Keratinocyte (primary cell): ENCODE measurements at regions not wholly inside any gene's neighbourhood (a gene's known extent, or its start where the extent isn't known, plus 50 kb on each side); places are given as distances from the start of the nearest gene placed in this dataset.

Source experiments
- DNase-seq: peaks from one replicate; pipeline ENCODE4 v3.0.0-alpha.2; 2011; ENCODE audit warnings: low read depth, missing footprints, low spot score
- FAIRE-seq: peaks from 2 replicates; lab custom pipeline; 2011; peaks lifted over from hg19 to GRCh38; lab: Jason Lieb, UNC
- H2AFZ ChIP-seq: 2 replicates; pipeline ENCODE4 v1.6.0; 2012; ENCODE audit warnings: low read length, control low read depth, inconsistent platforms; ENCODE audit not compliant: control insufficient read depth
- H3K27ac ChIP-seq: 2 replicates; pipeline ENCODE4 v1.5.1; 2011; ENCODE audit warnings: low read length; ENCODE audit not compliant: control insufficient read depth, insufficient read depth
- H3K27me3 ChIP-seq: 3 replicates; pipeline ENCODE4 v1.6.0; 2011; ENCODE audit warnings: low read length; ENCODE audit not compliant: control insufficient read depth, insufficient read depth; ENCODE audit errors: extremely low read depth
- H3K36me3 ChIP-seq, 2 experiments: 2 replicates in 1 of 2; 3 replicates in 1 of 2; pipeline ENCODE4 v1.5.1; 2011; ENCODE audit warnings: low read length in 2 of 2, mild to moderate bottlenecking in 1 of 2; ENCODE audit not compliant: control insufficient read depth in 2 of 2, insufficient read depth in 2 of 2; ENCODE audit errors: extremely low read depth in 1 of 2
- H3K4me1 ChIP-seq: 3 replicates; pipeline ENCODE4 v1.5.1; 2011; ENCODE audit warnings: low read length; ENCODE audit not compliant: control insufficient read depth, insufficient read depth; ENCODE audit errors: extremely low read depth
- H3K4me2 ChIP-seq: 3 replicates; pipeline ENCODE4 v1.6.0; 2011; ENCODE audit warnings: low read depth, low read length; ENCODE audit not compliant: control insufficient read depth, insufficient read depth; ENCODE audit errors: extremely low read depth
- H3K4me3 ChIP-seq, 3 experiments: fragments of 200-600 bp in 1 of 3; sonication (generic) in 1 of 3; 2 replicates in 2 of 3; 3 replicates in 1 of 3; pipeline ENCODE4 v1.5.1; 2011 to 2016; ENCODE audit warnings: low read length in 3 of 3, mild to moderate bottlenecking in 3 of 3, control low read depth in 2 of 3, inconsistent platforms in 1 of 3, low read depth in 1 of 3, mixed read lengths in 1 of 3, mixed run types in 1 of 3, moderate library complexity in 1 of 3; ENCODE audit not compliant: control insufficient read depth in 2 of 3, insufficient read depth in 2 of 3; ENCODE audit errors: extremely low read depth in 1 of 3
- H3K79me2 ChIP-seq: 2 replicates; pipeline ENCODE4 v1.6.0; 2012; ENCODE audit warnings: low read length; ENCODE audit not compliant: control insufficient read depth, insufficient read depth
- H3K9ac ChIP-seq: 3 replicates; pipeline ENCODE4 v1.6.0; 2011; ENCODE audit warnings: low read length; ENCODE audit not compliant: control insufficient read depth, insufficient read depth; ENCODE audit errors: extremely low read depth
- H3K9me1 ChIP-seq: 3 replicates; pipeline ENCODE4 v1.6.0; 2011; ENCODE audit warnings: low read length; ENCODE audit not compliant: control insufficient read depth, insufficient read depth; ENCODE audit errors: extremely low read depth
- H3K9me3 ChIP-seq: 2 replicates; pipeline ENCODE4 v1.5.1; 2012; ENCODE audit warnings: low read depth, low read length; ENCODE audit not compliant: control insufficient read depth
- H4K20me1 ChIP-seq: 3 replicates; pipeline ENCODE4 v1.6.0; 2011; ENCODE audit warnings: low read length; ENCODE audit not compliant: control insufficient read depth, insufficient read depth; ENCODE audit errors: extremely low read depth
- EZH2 ChIP-seq: IDR thresholded peaks from one replicate; pipeline ENCODE4 v1.6.1; 2012; ENCODE audit warnings: inconsistent platforms, mild to moderate bottlenecking, low read length, moderate library complexity
- dilution Hi-C: fragments of 300-500 bp; cut with MboI; formaldehyde crosslinking; loops from one replicate; pipeline ENCODE4 v1.7.0; 2020; ENCODE audit warnings: low sequenced_read_pairs; ENCODE audit not compliant: extremely low pct_ligation_motif_present
- TF ChIP-seq, protein P1 (sequence below), 3 experiments: IDR thresholded peaks in 1 of 3; conservative IDR thresholded peaks in 1 of 3; optimal IDR thresholded peaks in 1 of 3; 2 replicates in 2 of 3; 3 replicates in 1 of 3; pipeline versions ENCODE3 to v1.5.1; 2011; ENCODE audit warnings: low read length in 3 of 3, mild to moderate bottlenecking in 3 of 3, moderate library complexity in 2 of 3, control low read depth in 1 of 3, inconsistent platforms in 1 of 3; ENCODE audit not compliant: insufficient read depth in 2 of 3; ENCODE audit errors: extremely low read depth in 1 of 3

DNA sequence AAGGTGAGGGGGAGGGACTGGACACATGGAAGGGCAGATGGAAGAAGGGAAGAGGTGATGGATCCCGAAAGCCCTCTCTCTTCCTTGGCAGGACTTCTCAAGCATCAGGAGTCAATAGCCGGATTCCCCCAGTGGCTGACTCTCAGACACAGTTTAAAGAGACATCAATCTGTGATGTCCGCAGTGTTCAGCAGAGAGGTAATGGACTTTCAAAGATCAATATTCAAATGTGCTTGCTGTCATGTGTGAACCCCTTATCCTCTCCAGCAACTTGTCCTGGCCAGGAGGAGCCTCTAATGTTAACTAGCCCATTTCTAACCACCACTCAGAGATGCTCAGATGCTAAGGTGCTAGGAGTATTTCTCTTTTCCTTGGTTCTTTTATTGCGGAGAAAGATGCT, 392.2 kb downstream of the IRX1 start:
- H3K9ac ChIP-seq = no peak overlapping the region
- H3K4me3 ChIP-seq = no peak overlapping the region
- TF ChIP-seq EZH2 = no peak
- TF ChIP-seq, protein P1, sequence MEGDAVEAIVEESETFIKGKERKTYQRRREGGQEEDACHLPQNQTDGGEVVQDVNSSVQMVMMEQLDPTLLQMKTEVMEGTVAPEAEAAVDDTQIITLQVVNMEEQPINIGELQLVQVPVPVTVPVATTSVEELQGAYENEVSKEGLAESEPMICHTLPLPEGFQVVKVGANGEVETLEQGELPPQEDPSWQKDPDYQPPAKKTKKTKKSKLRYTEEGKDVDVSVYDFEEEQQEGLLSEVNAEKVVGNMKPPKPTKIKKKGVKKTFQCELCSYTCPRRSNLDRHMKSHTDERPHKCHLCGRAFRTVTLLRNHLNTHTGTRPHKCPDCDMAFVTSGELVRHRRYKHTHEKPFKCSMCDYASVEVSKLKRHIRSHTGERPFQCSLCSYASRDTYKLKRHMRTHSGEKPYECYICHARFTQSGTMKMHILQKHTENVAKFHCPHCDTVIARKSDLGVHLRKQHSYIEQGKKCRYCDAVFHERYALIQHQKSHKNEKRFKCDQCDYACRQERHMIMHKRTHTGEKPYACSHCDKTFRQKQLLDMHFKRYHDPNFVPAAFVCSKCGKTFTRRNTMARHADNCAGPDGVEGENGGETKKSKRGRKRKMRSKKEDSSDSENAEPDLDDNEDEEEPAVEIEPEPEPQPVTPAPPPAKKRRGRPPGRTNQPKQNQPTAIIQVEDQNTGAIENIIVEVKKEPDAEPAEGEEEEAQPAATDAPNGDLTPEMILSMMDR (optimal IDR thresholded peaks at IDR 0.05 in 1 of 3, IDR thresholded peaks at IDR 0.05 in 1 of 3, conservative IDR thresholded peaks at IDR 0.05 in 1 of 3; ENCODE audit: extremely low read depth in 1 of 3, insufficient read depth in 2 of 3, low read length in 3 of 3) = no peak
- no peaks in the 10 kb centered on the region for H3K79me2 ChIP-seq
- no peaks in the 10 kb centered on the region for H3K9me3 ChIP-seq
- H3K4me2 ChIP-seq = no peak overlapping the region
- H3K36me3 ChIP-seq = no peaks in the 10 kb centered on the region
- DNase-seq (no peak), FAIRE-seq (no peak)
- H3K9me1 ChIP-seq = no peaks in the 10 kb centered on the region
- no peak overlapping the region for H3K27ac ChIP-seq
- H3K4me1 ChIP-seq = no peaks in the 10 kb centered on the region
- H4K20me1 ChIP-seq = no peaks in the 10 kb centered on the region
- no peaks in the 10 kb centered on the region for H3K27me3 ChIP-seq
- no peak overlapping the region for H2AFZ ChIP-seq
- dilution Hi-C loops = no loop called here

DNA sequence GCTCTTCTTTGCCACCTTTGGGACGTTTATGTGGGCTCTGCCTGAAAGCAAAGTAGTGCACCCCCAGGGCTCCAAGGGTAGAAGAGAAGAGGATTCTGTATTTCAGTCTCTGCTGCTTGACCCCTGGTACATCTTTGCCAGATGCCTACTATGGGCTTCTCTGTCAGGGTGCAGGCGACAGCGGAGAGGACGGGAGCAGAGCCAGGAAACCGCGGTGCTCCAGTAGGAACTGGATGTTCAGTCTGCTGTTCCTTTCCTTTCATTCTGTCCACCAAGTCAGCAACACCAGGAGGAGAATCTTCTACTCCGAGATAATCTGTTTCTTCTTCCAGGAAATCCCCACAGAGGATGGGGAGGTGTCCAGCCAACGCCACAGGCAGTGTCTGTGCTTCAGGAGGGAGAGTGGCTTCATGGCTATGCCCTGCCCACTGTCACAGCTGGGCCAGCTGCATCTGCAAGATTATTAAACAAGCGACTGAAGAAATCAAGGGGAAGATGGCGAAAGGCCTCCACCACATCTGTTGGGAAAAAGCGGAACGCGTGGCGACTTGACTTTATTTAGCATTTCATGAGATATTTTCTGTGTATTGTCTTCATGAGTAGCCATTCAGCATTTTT, 398.3 kb downstream of the IRX1 start:
- no peak overlapping the region for H3K9ac ChIP-seq
- DNase-seq (no peak), FAIRE-seq (no peak)
- H3K4me2 ChIP-seq = no peak overlapping the region
- no peak overlapping the region for H3K4me3 ChIP-seq
- H3K27me3 ChIP-seq = no peaks in the 10 kb centered on the region
- no peak for TF ChIP-seq EZH2
- TF ChIP-seq, protein P1 (optimal IDR thresholded peaks at IDR 0.05 in 1 of 3, IDR thresholded peaks at IDR 0.05 in 1 of 3, conservative IDR thresholded peaks at IDR 0.05 in 1 of 3; ENCODE audit: extremely low read depth in 1 of 3, insufficient read depth in 2 of 3, low read length in 3 of 3) = no peak
- H3K79me2 ChIP-seq = no peaks in the 10 kb centered on the region
- dilution Hi-C loops = no loop called here
- H2AFZ ChIP-seq = no peak overlapping the region
- H3K9me1 ChIP-seq = no peaks in the 10 kb centered on the region
- H4K20me1 ChIP-seq = no peaks in the 10 kb centered on the region
- H3K9me3 ChIP-seq = no peaks in the 10 kb centered on the region
- no peaks in the 10 kb centered on the region for H3K36me3 ChIP-seq
- no peak overlapping the region for H3K27ac ChIP-seq
- H3K4me1 ChIP-seq = no peaks in the 10 kb centered on the region
